GM12878 (cell line): ENCODE measurements at regions not wholly inside any gene's neighbourhood (a gene's known extent, or its start where the extent isn't known, plus 50 kb on each side); places are given as distances from the start of the nearest gene placed in this dataset.

Source experiments
- BCL11A ChIP-seq: IDR thresholded peaks from 2 replicates; pipeline ENCODE4 v1.6.1; 2011; ENCODE audit warnings: low read depth, low read length
- BRCA1 ChIP-seq: IDR thresholded peaks from 2 replicates; pipeline ENCODE4 v1.6.1; 2011; ENCODE audit warnings: low read depth, low read length, improper control_type of control experiment
- CEBPB ChIP-seq, 2 experiments: fragments of 150-350 bp in 1 of 2; IDR thresholded peaks; 2 replicates each; pipeline ENCODE4 v1.6.1; 2012 to 2014; ENCODE audit warnings: low read depth in 2 of 2, low read length in 2 of 2, borderline replicate concordance in 1 of 2, inconsistent platforms in 1 of 2
- CEBPZ ChIP-seq: fragments of 150-350 bp; IDR thresholded peaks from 2 replicates; pipeline ENCODE4 v1.6.1; 2016; ENCODE audit warnings: low read depth, low read length
- CHD2 ChIP-seq: IDR thresholded peaks from 2 replicates; pipeline ENCODE4 v1.6.1; 2011; ENCODE audit warnings: low read depth, low read length, improper control_type of control experiment, borderline replicate concordance
- CTCF ChIP-seq, 3 experiments: IDR thresholded peaks in 2 of 3; conservative IDR thresholded peaks in 1 of 3; 2 replicates each; pipeline ENCODE4 v1.5.1; 2011; ENCODE audit warnings: low read depth in 3 of 3, low read length in 3 of 3, mild to moderate bottlenecking in 3 of 3, control low read depth in 2 of 3, moderate library complexity in 2 of 3, inconsistent platforms in 1 of 3, mixed read lengths in 1 of 3; ENCODE audit not compliant: control insufficient read depth in 2 of 3, insufficient read depth in 1 of 3; ENCODE audit errors: extremely low read depth in 1 of 3
- E2F4 ChIP-seq: IDR thresholded peaks from 2 replicates; pipeline ENCODE4 v1.6.1; 2012; ENCODE audit warnings: low read depth, low read length, improper control_type of control experiment
- MXI1 ChIP-seq: fragments of 150-350 bp; IDR thresholded peaks from 2 replicates; pipeline ENCODE4 v1.6.1; 2011; ENCODE audit warnings: low read depth, mild to moderate bottlenecking, inconsistent platforms, low read length, improper control_type of control experiment
- PML ChIP-seq: IDR thresholded peaks from 2 replicates; pipeline ENCODE4 v1.6.1; 2012; ENCODE audit warnings: low read length, inconsistent platforms
- POLR2A ChIP-seq: IDR thresholded peaks from 2 replicates; pipeline ENCODE4 v1.6.1; 2011; ENCODE audit warnings: low read depth, mild to moderate bottlenecking, low read length
- RAD21 ChIP-seq: IDR thresholded peaks from 2 replicates; pipeline ENCODE4 v1.6.1; 2011; ENCODE audit warnings: mild to moderate bottlenecking, low read depth, low read length, moderate library complexity; ENCODE audit not compliant: insufficient read depth
- RCOR1 ChIP-seq: conservative IDR thresholded peaks from 2 replicates; pipeline ENCODE4 v1.6.1; 2012; ENCODE audit warnings: low read depth, low read length, improper control_type of control experiment
- SP1 ChIP-seq: IDR thresholded peaks from one replicate; pipeline ENCODE4 v1.6.1; 2011; ENCODE audit warnings: low read depth, low read length
- TARDBP ChIP-seq: IDR thresholded peaks from 2 replicates; pipeline ENCODE4 v1.6.1; 2016; ENCODE audit warnings: borderline replicate concordance

GRCh38 chr7:130939321-130940095 lies 205.5 kb upstream of the KLF14 start:
- TF ChIP-seq POLR2A (no peak), CTCF (IDR thresholded peaks at IDR 0.05 in 2 of 3, conservative IDR thresholded peaks at IDR 0.05 in 1 of 3; ENCODE audit: control insufficient read depth in 2 of 3, extremely low read depth in 1 of 3, insufficient read depth in 1 of 3, low read depth in 3 of 3, low read length in 3 of 3) (no peak), E2F4 (no peak), CEBPZ (no peak), PML (no peak), MXI1 (no peak), CEBPB (IDR thresholded peaks at IDR 0.05; ENCODE audit: borderline replicate concordance in 1 of 2, low read depth in 2 of 2, low read length in 2 of 2) (no peak), TARDBP (no peak), BRCA1 (no peak), CHD2 (no peak), BCL11A (no peak), SP1 (no peak), RCOR1 (no peak), RAD21 (no peak)
